ENCODE measurements at regions not wholly inside any gene's neighbourhood (a gene's known extent, or its start where the extent isn't known, plus 50 kb on each side); places are given as distances from the start of the nearest gene placed in this dataset.
"Not testable (repeated sequence)": the region's sequence is repeated elsewhere in the genome, so short reads cannot be mapped to it uniquely, and the experiment has no call there.

- no peak for DNase-seq
Observed at GRCh38 chr6:44723439-44724197, 336.1 kb downstream of the CDC5L start.

- no peak for DNase-seq
Observed at GRCh38 chr6:44725070-44725469, 337.6 kb downstream of the CDC5L start.

GRCh38 chr6:44727651-44728630 is 340.4 kb downstream of the CDC5L start:
- no peak for DNase-seq

GRCh38 chr6:44730771-44731391 is 343.4 kb downstream of the CDC5L start:
- no peak for DNase-seq

- no peak for DNase-seq
Observed at GRCh38 chr6:44731485-44732095, 344.1 kb downstream of the CDC5L start.

GRCh38 chr6:44732243-44732642 is 344.7 kb downstream of the CDC5L start:
- DNase-seq: no peak

GRCh38 chr6:44733126-44733525 is 345.6 kb downstream of the CDC5L start:
- DNase-seq: no peak

- DNase-seq: no peak
Observed at GRCh38 chr6:44733868-44734267, 346.4 kb downstream of the CDC5L start.

- no peak for DNase-seq
Observed at GRCh38 chr6:44734886-44735629, 347.6 kb downstream of the CDC5L start.

GRCh38 chr6:44735630-44735963 is 348.1 kb downstream of the CDC5L start:
- no peak for DNase-seq

- no peak for DNase-seq
Observed at GRCh38 chr6:44737341-44737740, 349.8 kb downstream of the CDC5L start.

- DNase-seq: no peak
Observed at GRCh38 chr6:44737829-44738528, 350.5 kb downstream of the CDC5L start.

- DNase-seq: no peak
Observed at GRCh38 chr6:44738601-44739146, 351.2 kb downstream of the CDC5L start.

- no peak for DNase-seq
Observed at GRCh38 chr6:44739181-44739580, 351.7 kb downstream of the CDC5L start.

- no peak for DNase-seq
Observed at GRCh38 chr6:44740566-44741120, 353.1 kb downstream of the CDC5L start.

- DNase-seq: no peak
Observed at GRCh38 chr6:44742201-44742600, 354.7 kb downstream of the CDC5L start.

GRCh38 chr6:44742828-44743372 is 355.4 kb downstream of the CDC5L start:
- no peak for DNase-seq

- not testable (repeated sequence) for DNase-seq
Observed at GRCh38 chr6:44760116-44760515, 372.6 kb downstream of the CDC5L start.

GRCh38 chr6:44761046-44761445 is 373.5 kb downstream of the CDC5L start:
- DNase-seq: no peak

- DNase-seq: no peak
Observed at GRCh38 chr6:44762496-44762895, 375.0 kb downstream of the CDC5L start.

Measured in activated naive CD4-positive, alpha-beta T cell (primary cell).